ENCODE measurements at regions not wholly inside any gene's neighbourhood (a gene's known extent, or its start where the extent isn't known, plus 50 kb on each side); places are given as distances from the start of the nearest gene placed in this dataset.

- TF ChIP-seq CTCF (IDR thresholded peaks at IDR 0.05; ENCODE audit: low read depth, low read length) (no peak), POLR2A (IDR thresholded peaks at IDR 0.05; ENCODE audit: extremely low read depth, insufficient read length) (no peak), MAX (IDR thresholded peaks at IDR 0.05; ENCODE audit: low read depth, low read length) (no peak), MYC (IDR thresholded peaks at IDR 0.05; ENCODE audit: low read depth, low read length) (no peak)
- no peak for DNase-seq (ENCODE audit: low read depth)
- no peak overlapping the region for H3K4me3 ChIP-seq (ENCODE audit: low read depth, low read length)
Observed at GRCh38 chr4:152168987-152169616, 366.8 kb downstream of the FBXW7 start.

GRCh38 chr4:152166567-152166966 lies 369.3 kb downstream of the FBXW7 start:
- DNase-seq (ENCODE audit: low read depth), result peak; percentile 54
- TF ChIP-seq POLR2A (IDR thresholded peaks at IDR 0.05; ENCODE audit: extremely low read depth, insufficient read length) (no peak), MAX (IDR thresholded peaks at IDR 0.05; ENCODE audit: low read depth, low read length) (peak; percentile 94), MYC (IDR thresholded peaks at IDR 0.05; ENCODE audit: low read depth, low read length) (peak; percentile 59), CTCF (IDR thresholded peaks at IDR 0.05; ENCODE audit: low read depth, low read length) (no peak)
- H3K4me3 ChIP-seq (ENCODE audit: low read depth, low read length), result no peak overlapping the region

GRCh38 chr4:152165846-152166245 lies 370.0 kb downstream of the FBXW7 start:
- TF ChIP-seq MAX (IDR thresholded peaks at IDR 0.05; ENCODE audit: low read depth, low read length) (no peak), MYC (IDR thresholded peaks at IDR 0.05; ENCODE audit: low read depth, low read length) (no peak), POLR2A (IDR thresholded peaks at IDR 0.05; ENCODE audit: extremely low read depth, insufficient read length) (no peak), CTCF (IDR thresholded peaks at IDR 0.05; ENCODE audit: low read depth, low read length) (no peak)
- DNase-seq (ENCODE audit: low read depth), result no peak
- H3K4me3 ChIP-seq (ENCODE audit: low read depth, low read length), result no peak overlapping the region

- TF ChIP-seq POLR2A (IDR thresholded peaks at IDR 0.05; ENCODE audit: extremely low read depth, insufficient read length) (no peak), MAX (IDR thresholded peaks at IDR 0.05; ENCODE audit: low read depth, low read length) (no peak), CTCF (IDR thresholded peaks at IDR 0.05; ENCODE audit: low read depth, low read length) (no peak), MYC (IDR thresholded peaks at IDR 0.05; ENCODE audit: low read depth, low read length) (no peak)
- H3K4me3 ChIP-seq (ENCODE audit: low read depth, low read length), result no peak overlapping the region
- DNase-seq (ENCODE audit: low read depth), result no peak
Observed at GRCh38 chr4:152165146-152165545, 370.7 kb downstream of the FBXW7 start.

- DNase-seq (ENCODE audit: low read depth), result no peak
- TF ChIP-seq MAX (IDR thresholded peaks at IDR 0.05; ENCODE audit: low read depth, low read length) (no peak), MYC (IDR thresholded peaks at IDR 0.05; ENCODE audit: low read depth, low read length) (no peak), CTCF (IDR thresholded peaks at IDR 0.05; ENCODE audit: low read depth, low read length) (no peak), POLR2A (IDR thresholded peaks at IDR 0.05; ENCODE audit: extremely low read depth, insufficient read length) (no peak)
- no peak overlapping the region for H3K4me3 ChIP-seq (ENCODE audit: low read depth, low read length)
Observed at GRCh38 chr4:152164561-152164960, 371.3 kb downstream of the FBXW7 start.

All from NB4 (cell line).